Memory B cell (primary cell): ENCODE measurements at regions not wholly inside any gene's neighbourhood (a gene's known extent, or its start where the extent isn't known, plus 50 kb on each side); places are given as distances from the start of the nearest gene placed in this dataset.

ENCODE experiments used
- ATAC-seq: fragments of 150-1000 bp; cut with Tn5 transposase; 2 replicates; pipeline ENCODE4 v1.10.0; 2021; ENCODE audit warnings: low read depth, mild to moderate bottlenecking, moderate library complexity
- DNase-seq, 2 donors: peaks; one replicate each; pipeline ENCODE4 v3.0.0; 2022; ENCODE audit warnings: low spot score in 2 of 2
- H3K27ac Mint-ChIP-seq: one replicate; pipeline ENCODE4 v1.8.0; 2022; ENCODE audit warnings: mild to moderate bottlenecking, moderate library complexity, mixed read lengths
- H3K27me3 Mint-ChIP-seq: one replicate; pipeline ENCODE4 v1.8.0; 2022; ENCODE audit warnings: mixed read lengths
- H3K36me3 Mint-ChIP-seq: one replicate; pipeline ENCODE4 v1.8.0; 2022; ENCODE audit warnings: mild to moderate bottlenecking, mixed read lengths
- H3K4me1 Mint-ChIP-seq: one replicate; pipeline ENCODE4 v1.8.0; 2022; ENCODE audit warnings: mixed read lengths
- H3K4me3 Mint-ChIP-seq: one replicate; pipeline ENCODE4 v1.8.0; 2022; ENCODE audit warnings: mild to moderate bottlenecking, moderate library complexity, mixed read lengths
- H3K9me3 Mint-ChIP-seq: one replicate; pipeline ENCODE4 v1.8.0; 2022; ENCODE audit warnings: mixed read lengths

- ATAC-seq (no peak), DNase-seq (no peak)
- Mint-ChIP-seq H3K9me3 (no peaks in the 10 kb centered on the region), H3K27me3 (peaks cover 2% of the 10 kb centered on the region), H3K36me3 (no peaks in the 10 kb centered on the region), H3K27ac (no peak overlapping the region), H3K4me3 (no peak overlapping the region), H3K4me1 (peaks cover under 1% of the 10 kb centered on the region)
These were observed 476.1 kb downstream of the SH2D4B start for GRCh38 chr10:81013771-81014170.

- Mint-ChIP-seq H3K27me3 (peaks cover 4% of the 10 kb centered on the region), H3K27ac (no peak overlapping the region), H3K36me3 (no peaks in the 10 kb centered on the region), H3K4me3 (no peak overlapping the region), H3K4me1 (peaks cover 3% of the 10 kb centered on the region), H3K9me3 (no peaks in the 10 kb centered on the region)
- DNase-seq (no peak), ATAC-seq (no peak)
These were observed 481.6 kb downstream of the SH2D4B start for GRCh38 chr10:81019029-81019890.

GRCh38 chr10:81021428-81022129 is 483.9 kb downstream of the SH2D4B start:
- DNase-seq = no peak
- ATAC-seq = no peak
- Mint-ChIP-seq H3K9me3 (no peaks in the 10 kb centered on the region), H3K27me3 (peaks cover 2% of the 10 kb centered on the region), H3K36me3 (no peaks in the 10 kb centered on the region), H3K4me3 (no peak overlapping the region), H3K27ac (no peak overlapping the region), H3K4me1 (peaks cover 3% of the 10 kb centered on the region)

GRCh38 chr10:81026591-81026990 is 488.9 kb downstream of the SH2D4B start:
- Mint-ChIP-seq H3K36me3 (no peaks in the 10 kb centered on the region), H3K4me1 (no peaks in the 10 kb centered on the region), H3K27ac (no peak overlapping the region), H3K9me3 (peaks cover 2% of the 10 kb centered on the region), H3K27me3 (no peaks in the 10 kb centered on the region), H3K4me3 (no peak overlapping the region)
- no peak for DNase-seq
- no peak for ATAC-seq

- no peaks in the 10 kb centered on the region for H3K4me1 Mint-ChIP-seq
These were observed 489.5 kb downstream of the SH2D4B start for GRCh38 chr10:81027223-81027622.

GRCh38 chr10:81027706-81028105 is 490.0 kb downstream of the SH2D4B start:
- Mint-ChIP-seq H3K4me3 (no peak overlapping the region), H3K27me3 (no peaks in the 10 kb centered on the region), H3K36me3 (no peaks in the 10 kb centered on the region), H3K27ac (no peak overlapping the region), H3K9me3 (peaks cover 2% of the 10 kb centered on the region), H3K4me1 (no peaks in the 10 kb centered on the region)
- ATAC-seq (no peak), DNase-seq (no peak)

More at GRCh38 chr10:81027223-81027622, 489.5 kb downstream of the SH2D4B start:
- no peak for ATAC-seq
- peaks cover 2% of the 10 kb centered on the region for H3K9me3 Mint-ChIP-seq
- no peaks in the 10 kb centered on the region for H3K27me3 Mint-ChIP-seq
- no peak overlapping the region for H3K4me3 Mint-ChIP-seq
- DNase-seq = no peak
- H3K27ac Mint-ChIP-seq = no peak overlapping the region
- H3K36me3 Mint-ChIP-seq = no peaks in the 10 kb centered on the region

- Mint-ChIP-seq H3K27ac (no peak overlapping the region), H3K9me3 (peaks cover 11% of the 10 kb centered on the region), H3K27me3 (no peaks in the 10 kb centered on the region), H3K36me3 (no peaks in the 10 kb centered on the region), H3K4me1 (no peaks in the 10 kb centered on the region), H3K4me3 (no peak overlapping the region)
- DNase-seq (no peak), ATAC-seq (no peak)
These were observed 494.1 kb downstream of the SH2D4B start for GRCh38 chr10:81031774-81032173.

GRCh38 chr10:81034383-81034782 is 496.7 kb downstream of the SH2D4B start:
- Mint-ChIP-seq H3K4me3 (no peak overlapping the region), H3K9me3 (peaks cover 8% of the 10 kb centered on the region), H3K27ac (no peak overlapping the region), H3K36me3 (no peaks in the 10 kb centered on the region), H3K27me3 (no peaks in the 10 kb centered on the region), H3K4me1 (no peaks in the 10 kb centered on the region)
- no peak for DNase-seq
- ATAC-seq = no peak

GRCh38 chr10:81036257-81036656 is 498.6 kb downstream of the SH2D4B start:
- Mint-ChIP-seq H3K9me3 (peaks cover 8% of the 10 kb centered on the region), H3K36me3 (no peaks in the 10 kb centered on the region), H3K4me3 (no peak overlapping the region), H3K27me3 (no peaks in the 10 kb centered on the region), H3K27ac (no peak overlapping the region), H3K4me1 (no peaks in the 10 kb centered on the region)
- no peak for DNase-seq
- ATAC-seq = no peak

- Mint-ChIP-seq H3K27me3 (no peaks in the 10 kb centered on the region), H3K36me3 (no peaks in the 10 kb centered on the region), H3K4me3 (no peak overlapping the region), H3K9me3 (peaks cover 6% of the 10 kb centered on the region), H3K4me1 (no peaks in the 10 kb centered on the region), H3K27ac (no peak overlapping the region)
- DNase-seq = no peak
- ATAC-seq = no peak
These were observed 502.3 kb downstream of the SH2D4B start for GRCh38 chr10:81040031-81040430.

- Mint-ChIP-seq H3K4me1 (no peaks in the 10 kb centered on the region), H3K9me3 (peaks cover 1% of the 10 kb centered on the region), H3K4me3 (no peak overlapping the region), H3K27ac (no peak overlapping the region), H3K36me3 (no peaks in the 10 kb centered on the region), H3K27me3 (no peaks in the 10 kb centered on the region)
- ATAC-seq (no peak), DNase-seq (no peak)
These were observed 503.2 kb downstream of the SH2D4B start for GRCh38 chr10:81040940-81041339.

GRCh38 chr10:81042647-81043046 is 504.9 kb downstream of the SH2D4B start:
- no peaks in the 10 kb centered on the region for H3K36me3 Mint-ChIP-seq
- DNase-seq = no peak
- no peak for ATAC-seq
- H3K4me3 Mint-ChIP-seq = no peak overlapping the region
- no peaks in the 10 kb centered on the region for H3K4me1 Mint-ChIP-seq
- no peaks in the 10 kb centered on the region for H3K9me3 Mint-ChIP-seq
- H3K27ac Mint-ChIP-seq = no peak overlapping the region
- no peaks in the 10 kb centered on the region for H3K27me3 Mint-ChIP-seq

GRCh38 chr10:81065474-81065873 is 527.8 kb downstream of the SH2D4B start:
- no peak for ATAC-seq
- H3K36me3 Mint-ChIP-seq = no peaks in the 10 kb centered on the region
- no peaks in the 10 kb centered on the region for H3K9me3 Mint-ChIP-seq
- no peaks in the 10 kb centered on the region for H3K27me3 Mint-ChIP-seq
- no peak for DNase-seq
- H3K27ac Mint-ChIP-seq = no peak overlapping the region
- no peak overlapping the region for H3K4me3 Mint-ChIP-seq
- no peaks in the 10 kb centered on the region for H3K4me1 Mint-ChIP-seq

- Mint-ChIP-seq H3K9me3 (no peaks in the 10 kb centered on the region), H3K27me3 (no peaks in the 10 kb centered on the region), H3K36me3 (no peaks in the 10 kb centered on the region), H3K27ac (no peak overlapping the region), H3K4me3 (no peak overlapping the region), H3K4me1 (no peaks in the 10 kb centered on the region)
- no peak for DNase-seq
- ATAC-seq = no peak
These were observed 530.8 kb downstream of the SH2D4B start for GRCh38 chr10:81068460-81068859.
